B cell (primary cell): ENCODE measurements at regions not wholly inside any gene's neighbourhood (a gene's known extent, or its start where the extent isn't known, plus 50 kb on each side); places are given as distances from the start of the nearest gene placed in this dataset.

Experiments
- EZH2 ChIP-seq: IDR thresholded peaks from 2 replicates; pipeline ENCODE4 v1.6.1; 2012; ENCODE audit warnings: borderline replicate concordance, low read depth, mild to moderate bottlenecking, moderate library complexity, low read length; ENCODE audit not compliant: insufficient read depth, poor library complexity, severe bottlenecking
- TF ChIP-seq, protein P1 (sequence below): fragments of 200-600 bp; IDR thresholded peaks from one replicate; pipeline ENCODE4 v1.8.0; 2022; ENCODE audit warnings: antibody characterized with exemption, mild to moderate bottlenecking

DNA sequence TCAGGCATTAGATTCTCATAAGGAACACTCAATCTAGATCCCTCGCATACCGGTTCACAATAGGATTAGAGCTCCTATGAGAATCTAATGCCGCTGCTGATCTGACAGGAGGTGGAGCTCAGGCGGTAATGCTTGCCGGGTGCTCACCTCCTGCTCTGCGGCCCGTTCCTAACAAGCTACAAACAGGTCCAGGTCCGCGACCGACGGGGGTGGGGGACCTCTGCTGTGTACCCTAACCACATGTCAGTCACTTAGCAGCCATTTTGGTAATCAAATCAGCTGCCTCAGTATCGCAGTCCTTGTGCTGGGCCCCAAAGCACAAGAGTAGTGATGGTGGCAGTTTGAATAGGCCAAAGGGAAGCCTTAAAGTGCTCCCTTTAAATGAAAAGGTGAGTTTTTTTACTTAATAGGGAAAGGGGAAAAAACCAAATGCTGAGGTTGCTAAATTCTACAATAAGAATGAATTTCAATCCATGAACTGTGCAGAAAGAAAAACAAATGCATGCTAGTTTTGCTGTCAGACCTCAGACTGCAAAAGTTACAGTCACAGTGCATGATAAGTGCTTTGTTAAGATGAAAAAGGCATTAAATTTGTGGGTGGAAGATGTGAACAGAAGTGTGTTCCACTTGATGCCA is 67.0 kb upstream of the TNPO1 start:
- TF ChIP-seq, protein P1, sequence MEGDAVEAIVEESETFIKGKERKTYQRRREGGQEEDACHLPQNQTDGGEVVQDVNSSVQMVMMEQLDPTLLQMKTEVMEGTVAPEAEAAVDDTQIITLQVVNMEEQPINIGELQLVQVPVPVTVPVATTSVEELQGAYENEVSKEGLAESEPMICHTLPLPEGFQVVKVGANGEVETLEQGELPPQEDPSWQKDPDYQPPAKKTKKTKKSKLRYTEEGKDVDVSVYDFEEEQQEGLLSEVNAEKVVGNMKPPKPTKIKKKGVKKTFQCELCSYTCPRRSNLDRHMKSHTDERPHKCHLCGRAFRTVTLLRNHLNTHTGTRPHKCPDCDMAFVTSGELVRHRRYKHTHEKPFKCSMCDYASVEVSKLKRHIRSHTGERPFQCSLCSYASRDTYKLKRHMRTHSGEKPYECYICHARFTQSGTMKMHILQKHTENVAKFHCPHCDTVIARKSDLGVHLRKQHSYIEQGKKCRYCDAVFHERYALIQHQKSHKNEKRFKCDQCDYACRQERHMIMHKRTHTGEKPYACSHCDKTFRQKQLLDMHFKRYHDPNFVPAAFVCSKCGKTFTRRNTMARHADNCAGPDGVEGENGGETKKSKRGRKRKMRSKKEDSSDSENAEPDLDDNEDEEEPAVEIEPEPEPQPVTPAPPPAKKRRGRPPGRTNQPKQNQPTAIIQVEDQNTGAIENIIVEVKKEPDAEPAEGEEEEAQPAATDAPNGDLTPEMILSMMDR = no peak
- no peak for TF ChIP-seq EZH2
